ENCODE measurements at regions not wholly inside any gene's neighbourhood (a gene's known extent, or its start where the extent isn't known, plus 50 kb on each side); places are given as distances from the start of the nearest gene placed in this dataset.

- Histone ChIP-seq H3K27ac (no peak overlapping the region), H3K9ac (no peak overlapping the region), H3K79me2 (ENCODE audit: low read depth) (no peaks in the 10 kb centered on the region), H3K4me1 (peaks cover 7% of the 10 kb centered on the region), H3K36me3 (no peaks in the 10 kb centered on the region), H3F3A (ENCODE audit: low read depth) (no peaks in the 10 kb centered on the region), H3K4me2 (no peak overlapping the region), H3K9me3 (ENCODE audit: low read depth) (no peaks in the 10 kb centered on the region), H2AFZ (replicated peaks) (no peak overlapping the region), H3K4me3 (no peak overlapping the region), H3K27me3 (no peaks in the 10 kb centered on the region), H4K20me1 (ENCODE audit: low read depth) (peaks cover 2% of the 10 kb centered on the region)
- no peak overlapping the region for H3K27ac Mint-ChIP-seq
- peaks cover 3% of the 10 kb centered on the region for H3K4me1 Mint-ChIP-seq
- no peak overlapping the region for H3K4me3 Mint-ChIP-seq
- no peaks in the 10 kb centered on the region for H3K9me3 Mint-ChIP-seq
- no peaks in the 10 kb centered on the region for H3K36me3 Mint-ChIP-seq
- DNase-seq (ENCODE audit: low spot score): no peak
- TF ChIP-seq EZH2phosphoT487 (IDR thresholded peaks at IDR 0.05) (no peak), EZH2 (IDR thresholded peaks at IDR 0.05) (no peak), CTCF (IDR thresholded peaks at IDR 0.05) (no peak)
- H3K27me3 Mint-ChIP-seq (ENCODE audit: insufficient read depth, low read depth): no peaks in the 10 kb centered on the region
Measured at GRCh38 chr15:81830520-81830919, 215.3 kb downstream of the MEX3B start.

GRCh38 chr15:81829918-81830317 is 215.9 kb downstream of the MEX3B start:
- Histone ChIP-seq H3K79me2 (ENCODE audit: low read depth) (no peaks in the 10 kb centered on the region), H3F3A (ENCODE audit: low read depth) (no peaks in the 10 kb centered on the region), H3K27ac (no peak overlapping the region), H3K36me3 (no peaks in the 10 kb centered on the region), H2AFZ (replicated peaks) (no peak overlapping the region), H3K4me3 (no peak overlapping the region), H3K9me3 (ENCODE audit: low read depth) (no peaks in the 10 kb centered on the region), H4K20me1 (ENCODE audit: low read depth) (peaks cover 2% of the 10 kb centered on the region), H3K27me3 (no peaks in the 10 kb centered on the region), H3K4me1 (peaks cover 7% of the 10 kb centered on the region), H3K9ac (no peak overlapping the region), H3K4me2 (no peak overlapping the region)
- Mint-ChIP-seq H3K36me3 (no peaks in the 10 kb centered on the region), H3K27me3 (ENCODE audit: insufficient read depth, low read depth) (no peaks in the 10 kb centered on the region), H3K9me3 (no peaks in the 10 kb centered on the region), H3K27ac (no peak overlapping the region), H3K4me3 (no peak overlapping the region), H3K4me1 (peaks cover 3% of the 10 kb centered on the region)
- no peak for TF ChIP-seq CTCF (IDR thresholded peaks at IDR 0.05)
- no peak for TF ChIP-seq EZH2 (IDR thresholded peaks at IDR 0.05)
- no peak for TF ChIP-seq EZH2phosphoT487 (IDR thresholded peaks at IDR 0.05)
- DNase-seq (ENCODE audit: low spot score): no peak

GRCh38 chr15:81828135-81828534 is 217.7 kb downstream of the MEX3B start:
- Mint-ChIP-seq H3K27ac (no peak overlapping the region), H3K9me3 (no peaks in the 10 kb centered on the region), H3K4me3 (no peak overlapping the region), H3K4me1 (peaks cover 3% of the 10 kb centered on the region), H3K36me3 (no peaks in the 10 kb centered on the region), H3K27me3 (ENCODE audit: insufficient read depth, low read depth) (peaks cover under 1% of the 10 kb centered on the region)
- no peaks in the 10 kb centered on the region for H3K36me3 ChIP-seq
- TF ChIP-seq EZH2 (IDR thresholded peaks at IDR 0.05): no peak
- no peak for TF ChIP-seq CTCF (IDR thresholded peaks at IDR 0.05)
- TF ChIP-seq EZH2phosphoT487 (IDR thresholded peaks at IDR 0.05): no peak
- peaks cover 2% of the 10 kb centered on the region for H4K20me1 ChIP-seq (ENCODE audit: low read depth)
- H3K79me2 ChIP-seq (ENCODE audit: low read depth): peaks cover 4% of the 10 kb centered on the region
- H3F3A ChIP-seq (ENCODE audit: low read depth): no peaks in the 10 kb centered on the region
- no peaks in the 10 kb centered on the region for H3K27me3 ChIP-seq
- no peak overlapping the region for H3K9ac ChIP-seq
- no peak overlapping the region for H2AFZ ChIP-seq (replicated peaks)
- peaks cover 7% of the 10 kb centered on the region for H3K4me1 ChIP-seq
- no peak overlapping the region for H3K4me3 ChIP-seq
- no peak overlapping the region for H3K27ac ChIP-seq
- H3K4me2 ChIP-seq: no peak overlapping the region
- no peaks in the 10 kb centered on the region for H3K9me3 ChIP-seq (ENCODE audit: low read depth)
- DNase-seq (ENCODE audit: low spot score): no peak

Data from neural progenitor cell (in vitro differentiated cells).